GM12891 (cell line): ENCODE measurements at regions not wholly inside any gene's neighbourhood (a gene's known extent, or its start where the extent isn't known, plus 50 kb on each side); places are given as distances from the start of the nearest gene placed in this dataset.

ENCODE experiments used
- POLR2A ChIP-seq: IDR thresholded peaks from 2 replicates; pipeline ENCODE4 v1.6.1; 2011; ENCODE audit warnings: low read depth, low read length, control low read depth
- POLR2AphosphoS5 ChIP-seq: IDR thresholded peaks from 2 replicates; pipeline ENCODE4 v1.6.1; 2011; ENCODE audit warnings: low read depth, low read length, control low read depth
- SPI1 ChIP-seq: IDR thresholded peaks from 2 replicates; pipeline ENCODE4 v1.6.1; 2011; ENCODE audit warnings: low read depth, low read length, control low read depth
- TAF1 ChIP-seq: IDR thresholded peaks from 2 replicates; pipeline ENCODE4 v1.6.1; 2011; ENCODE audit warnings: low read depth, low read length, control low read depth

GRCh38 chr2:19764998-19765397 lies 136.8 kb downstream of the TTC32 start:
- TF ChIP-seq POLR2A (no peak), POLR2AphosphoS5 (no peak), TAF1 (no peak), SPI1 (no peak)
